GM12891 (cell line): ENCODE measurements at regions not wholly inside any gene's neighbourhood (a gene's known extent, or its start where the extent isn't known, plus 50 kb on each side); places are given as distances from the start of the nearest gene placed in this dataset.

Experiments used
- DNase-seq: peaks from one replicate; pipeline ENCODE4 v3.0.0; 2011; ENCODE audit warnings: low spot score; ENCODE audit not compliant: insufficient read length
- FAIRE-seq: peaks from 2 replicates; lab custom pipeline; 2011; peaks lifted over from hg19 to GRCh38; lab: Jason Lieb, UNC
- PAX5 ChIP-seq: IDR thresholded peaks from 2 replicates; pipeline ENCODE4 v1.6.1; 2011; ENCODE audit warnings: low read length, moderate library complexity, mild to moderate bottlenecking; ENCODE audit not compliant: insufficient read depth, severe bottlenecking
- POLR2A ChIP-seq: IDR thresholded peaks from 2 replicates; pipeline ENCODE4 v1.6.1; 2011; ENCODE audit warnings: low read depth, low read length, control low read depth
- POLR2AphosphoS5 ChIP-seq: IDR thresholded peaks from 2 replicates; pipeline ENCODE4 v1.6.1; 2011; ENCODE audit warnings: low read depth, low read length, control low read depth
- POU2F2 ChIP-seq: IDR thresholded peaks from 2 replicates; pipeline ENCODE4 v1.6.1; 2011; ENCODE audit warnings: low read depth, mild to moderate bottlenecking, control low read depth, low read length, moderate library complexity
- SPI1 ChIP-seq: IDR thresholded peaks from 2 replicates; pipeline ENCODE4 v1.6.1; 2011; ENCODE audit warnings: low read depth, low read length, control low read depth
- TAF1 ChIP-seq: IDR thresholded peaks from 2 replicates; pipeline ENCODE4 v1.6.1; 2011; ENCODE audit warnings: low read depth, low read length, control low read depth

GRCh38 chr10:118408181-118408580 lies 66.1 kb upstream of the FAM204A start:
- TF ChIP-seq POU2F2, result no peak
- TF ChIP-seq TAF1, result no peak
- no peak for TF ChIP-seq SPI1
- TF ChIP-seq PAX5, result no peak
- no peak for TF ChIP-seq POLR2AphosphoS5
- TF ChIP-seq POLR2A, result no peak
- no peak for DNase-seq
- no peak for FAIRE-seq

GRCh38 chr10:118407777-118408176 lies 65.7 kb upstream of the FAM204A start:
- DNase-seq, result no peak
- TF ChIP-seq SPI1, result no peak
- no peak for TF ChIP-seq POLR2AphosphoS5
- TF ChIP-seq PAX5, result no peak
- no peak for TF ChIP-seq POU2F2
- TF ChIP-seq TAF1, result no peak
- no peak for TF ChIP-seq POLR2A
- FAIRE-seq, result no peak

- TF ChIP-seq PAX5 (no peak), POU2F2 (no peak), SPI1 (no peak), POLR2AphosphoS5 (no peak), POLR2A (no peak), TAF1 (no peak)
- no peak for DNase-seq
- FAIRE-seq, result no peak
These were observed 64.9 kb upstream of the FAM204A start for GRCh38 chr10:118407026-118407425.

- no peak for FAIRE-seq
- TF ChIP-seq POLR2A (no peak), POU2F2 (no peak), PAX5 (no peak), POLR2AphosphoS5 (no peak), SPI1 (no peak), TAF1 (no peak)
- DNase-seq, result no peak
These were observed 63.8 kb upstream of the FAM204A start for GRCh38 chr10:118405928-118406327.

- no peak for DNase-seq
- TF ChIP-seq POLR2AphosphoS5, result no peak
- no peak for TF ChIP-seq TAF1
- no peak for TF ChIP-seq POU2F2
- TF ChIP-seq SPI1, result no peak
- no peak for TF ChIP-seq POLR2A
- TF ChIP-seq PAX5, result no peak
- no peak for FAIRE-seq
These were observed 61.8 kb upstream of the FAM204A start for GRCh38 chr10:118403967-118404366.

GRCh38 chr10:118401708-118402193 lies 59.6 kb upstream of the FAM204A start:
- TF ChIP-seq POU2F2 (no peak), POLR2AphosphoS5 (no peak), POLR2A (no peak), PAX5 (no peak), TAF1 (no peak), SPI1 (no peak)
- no peak for FAIRE-seq
- DNase-seq, result no peak

GRCh38 chr10:118397391-118397790 lies 55.3 kb upstream of the FAM204A start:
- DNase-seq, result no peak
- TF ChIP-seq POLR2AphosphoS5 (no peak), SPI1 (no peak)
- no peak for FAIRE-seq

- no peak for TF ChIP-seq POLR2AphosphoS5
- no peak for TF ChIP-seq TAF1
- no peak for TF ChIP-seq SPI1
- TF ChIP-seq POLR2A, result no peak
- no peak for TF ChIP-seq PAX5
- no peak for TF ChIP-seq POU2F2
- FAIRE-seq, result no peak
- DNase-seq, result no peak
These were observed 53.8 kb upstream of the FAM204A start for GRCh38 chr10:118395947-118396346.

GRCh38 chr10:118394301-118395200 lies 52.4 kb upstream of the FAM204A start:
- FAIRE-seq, result no peak
- TF ChIP-seq PAX5 (no peak), POLR2A (no peak), SPI1 (no peak)
- DNase-seq, result no peak

- no peak for DNase-seq
- no peak for FAIRE-seq
- TF ChIP-seq SPI1 (no peak), TAF1 (no peak), POLR2AphosphoS5 (no peak), PAX5 (no peak), POLR2A (no peak), POU2F2 (no peak)
These were observed 50.6 kb upstream of the FAM204A start for GRCh38 chr10:118392761-118393160.
